NB4 (cell line): ENCODE measurements at regions not wholly inside any gene's neighbourhood (a gene's known extent, or its start where the extent isn't known, plus 50 kb on each side); places are given as distances from the start of the nearest gene placed in this dataset.

Source experiments
- CTCF ChIP-seq: IDR thresholded peaks from one replicate; pipeline ENCODE4 v1.5.1; 2012; ENCODE audit warnings: low read depth, low read length
- MAX ChIP-seq: IDR thresholded peaks from 2 replicates; pipeline ENCODE4 v1.6.1; 2011; ENCODE audit warnings: low read depth, low read length
- POLR2A ChIP-seq: IDR thresholded peaks from 2 replicates; pipeline ENCODE4 v1.6.1; 2011; ENCODE audit warnings: mild to moderate bottlenecking; ENCODE audit not compliant: insufficient read length; ENCODE audit errors: extremely low read depth

GRCh38 chrX:117701050-117701449 is 415.6 kb downstream of the KLHL13 start:
- TF ChIP-seq CTCF, result no peak
- no peak for TF ChIP-seq POLR2A
- no peak for TF ChIP-seq MAX
